ENCODE measurements at regions not wholly inside any gene's neighbourhood (a gene's known extent, or its start where the extent isn't known, plus 50 kb on each side); places are given as distances from the start of the nearest gene placed in this dataset.
"Not testable (repeated sequence)": the region's sequence is repeated elsewhere in the genome, so short reads cannot be mapped to it uniquely, and the experiment has no call there.

DNA sequence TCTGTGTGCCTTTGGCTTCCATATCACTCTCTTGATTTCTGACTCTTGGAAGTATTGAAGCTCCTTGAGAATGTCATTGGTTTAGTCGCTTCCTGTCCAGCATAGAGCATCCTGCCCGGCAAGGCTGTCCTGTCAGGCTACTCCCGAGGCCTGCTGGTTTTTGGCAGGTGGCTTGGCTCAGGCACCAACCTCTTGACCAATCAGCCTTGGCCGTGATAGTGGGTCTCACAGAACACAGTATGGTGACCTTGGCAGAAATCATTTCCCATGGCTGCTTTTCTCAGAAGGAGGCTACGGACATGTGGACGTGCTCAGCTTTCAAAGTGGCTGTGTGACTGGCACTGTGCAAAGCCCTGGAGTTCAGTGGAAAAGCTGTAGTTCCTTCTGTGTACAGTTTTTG lies 516.9 kb downstream of the REEP3 start:
- no peak for DNase-seq

DNA sequence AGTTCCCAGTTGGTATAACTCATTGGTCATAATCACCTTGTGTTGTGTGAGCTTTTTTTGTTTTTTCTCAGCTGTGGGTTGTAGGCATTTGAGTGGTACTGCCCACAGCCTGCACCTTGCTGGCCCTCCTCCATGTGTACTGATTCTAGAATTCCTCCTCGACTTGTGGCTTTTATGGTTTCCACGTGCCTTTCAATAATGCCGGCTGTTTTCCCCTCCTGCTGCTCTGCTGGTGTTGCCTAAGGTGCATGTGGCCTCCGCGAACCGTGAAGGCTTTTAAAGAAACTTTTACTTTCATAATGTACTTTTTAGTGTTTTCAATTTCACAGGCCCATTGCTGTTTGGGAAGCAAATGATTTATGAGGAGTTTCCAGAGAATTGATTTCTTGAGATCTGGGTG lies 518.0 kb downstream of the REEP3 start:
- no peak for DNase-seq

DNA sequence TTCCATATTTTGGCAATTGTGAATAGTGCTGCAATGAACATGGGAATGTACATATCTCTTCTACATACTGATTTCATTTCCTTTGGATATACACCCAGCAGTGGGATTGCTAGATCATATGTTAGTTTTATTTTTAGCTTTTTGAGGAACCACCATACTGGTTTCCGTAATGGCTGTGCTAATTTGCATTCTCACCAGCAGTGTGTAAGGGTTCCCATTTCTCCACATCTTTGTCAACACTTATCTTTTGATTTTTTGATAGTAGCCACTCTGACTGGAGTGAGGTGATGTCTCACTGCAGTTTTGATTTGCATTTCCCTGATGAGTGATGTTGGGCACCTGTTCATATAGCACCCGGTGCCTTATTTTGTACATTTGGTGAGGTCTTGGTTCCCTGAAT lies 519.6 kb downstream of the REEP3 start:
- DNase-seq, result no peak

DNA sequence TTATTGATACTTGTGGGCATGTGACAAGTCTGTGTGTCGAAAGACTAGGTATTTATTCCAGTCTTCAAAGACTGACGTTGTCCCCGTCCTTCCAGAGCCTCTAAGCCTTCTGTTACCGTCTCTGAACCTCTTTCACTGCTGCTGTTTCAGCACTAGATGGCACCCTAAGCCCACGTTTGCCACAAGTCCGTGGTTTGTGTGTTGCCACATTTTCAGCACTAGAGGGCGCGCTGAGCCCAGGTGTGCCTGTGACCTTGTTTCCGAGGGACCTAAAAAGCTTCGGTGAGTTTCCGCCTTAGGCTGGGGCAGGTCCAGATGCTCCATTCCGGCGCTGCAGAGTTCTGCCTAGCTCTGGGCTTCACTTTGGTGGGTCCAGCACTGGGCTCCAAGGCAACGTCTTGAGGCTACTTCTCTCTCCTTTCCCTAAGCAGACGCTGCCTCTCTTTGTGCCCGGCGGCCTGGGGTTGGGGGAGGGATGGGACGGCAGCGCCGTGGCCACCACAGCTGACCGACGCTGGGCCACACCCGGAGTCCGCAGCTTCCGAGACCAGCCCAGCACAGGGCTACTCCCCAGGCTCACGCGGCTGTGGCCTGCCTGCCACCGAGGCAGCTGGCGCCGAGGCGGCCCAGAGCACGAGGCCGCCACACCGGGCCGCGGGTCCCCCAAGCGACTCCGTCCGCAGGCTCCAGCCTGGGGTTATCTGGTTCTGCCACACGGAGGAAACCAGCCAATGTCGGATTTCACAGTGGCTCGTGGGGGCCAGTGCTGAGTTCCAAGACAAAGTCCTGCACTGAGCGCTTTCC lies 520.2 kb downstream of the REEP3 start:
- peak; percentile 24 for DNase-seq

DNA sequence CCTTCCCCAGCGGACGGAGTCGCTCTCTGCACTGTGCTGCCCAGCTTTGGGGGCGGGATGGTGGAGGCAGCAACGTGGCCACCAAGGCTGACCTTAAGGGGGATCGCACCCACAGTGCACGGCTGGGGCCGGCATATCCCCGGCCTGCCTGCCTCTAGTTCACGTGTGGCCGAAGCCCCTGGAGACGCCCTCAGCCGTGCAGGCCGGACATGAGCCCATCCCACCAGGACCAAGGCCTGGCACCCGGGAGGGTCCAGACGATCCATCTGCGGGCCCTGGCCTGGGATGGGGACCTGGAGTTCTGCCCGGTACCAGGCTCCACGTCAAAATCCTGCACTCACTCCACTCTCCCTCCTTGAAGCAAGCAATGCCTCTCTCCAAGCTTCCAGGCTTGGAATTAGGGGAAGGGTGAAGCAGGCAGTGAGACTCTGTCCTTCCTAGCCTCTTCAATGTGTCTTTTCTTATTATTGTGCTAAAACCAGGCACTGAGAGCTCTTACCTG lies 520.8 kb downstream of the REEP3 start:
- no peak for DNase-seq

DNA sequence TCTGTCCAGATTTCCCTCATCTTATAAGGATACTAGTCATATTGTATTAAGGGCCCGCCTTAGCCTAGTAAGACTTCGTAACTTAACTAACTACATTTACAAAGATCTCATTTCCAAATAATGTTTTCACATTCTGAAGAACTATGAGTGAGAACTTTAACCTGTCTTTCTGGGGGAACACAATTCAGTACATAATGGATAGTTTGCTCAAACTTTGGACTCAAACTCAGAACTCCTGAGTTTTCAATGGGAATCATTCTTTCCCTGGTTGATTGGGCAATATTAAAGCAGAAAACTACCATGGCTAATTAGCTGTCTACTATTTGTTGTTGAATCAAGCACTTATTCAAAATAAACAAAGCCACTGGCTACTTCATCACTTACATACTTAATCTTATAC lies 522.9 kb downstream of the REEP3 start:
- no peak for DNase-seq

DNA sequence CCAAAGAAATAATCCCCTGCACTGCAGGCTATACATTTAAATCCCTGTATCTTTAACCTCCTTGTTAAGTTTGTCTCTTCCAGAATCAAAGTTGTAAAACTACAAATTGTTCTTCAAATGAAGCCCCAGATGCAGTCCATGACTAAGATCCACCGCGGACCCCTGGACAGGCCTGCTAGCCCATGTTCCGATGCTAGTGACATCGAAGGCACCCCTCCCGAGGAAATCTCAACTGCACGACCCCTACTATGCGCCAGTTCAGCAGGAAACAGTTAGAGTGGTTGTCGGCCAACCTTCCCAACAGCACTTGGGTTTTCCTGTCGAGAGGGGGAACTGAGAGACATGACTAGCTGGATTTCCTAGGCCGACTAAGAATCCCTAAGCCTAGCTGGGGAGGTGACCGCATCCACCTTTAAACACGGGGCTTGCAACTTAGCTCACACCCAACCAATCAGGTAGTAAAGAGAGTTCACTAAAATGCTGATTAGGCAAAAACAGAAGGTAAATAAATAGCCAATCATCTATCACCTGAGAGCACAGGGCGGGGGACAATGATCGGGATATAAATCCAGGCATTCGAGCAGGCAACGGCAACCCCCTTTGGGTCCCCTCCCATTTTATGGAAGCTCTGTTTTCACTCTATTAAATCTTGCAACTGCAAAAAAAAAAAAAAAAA lies 523.9 kb downstream of the REEP3 start:
- not testable (repeated sequence) for DNase-seq

DNA sequence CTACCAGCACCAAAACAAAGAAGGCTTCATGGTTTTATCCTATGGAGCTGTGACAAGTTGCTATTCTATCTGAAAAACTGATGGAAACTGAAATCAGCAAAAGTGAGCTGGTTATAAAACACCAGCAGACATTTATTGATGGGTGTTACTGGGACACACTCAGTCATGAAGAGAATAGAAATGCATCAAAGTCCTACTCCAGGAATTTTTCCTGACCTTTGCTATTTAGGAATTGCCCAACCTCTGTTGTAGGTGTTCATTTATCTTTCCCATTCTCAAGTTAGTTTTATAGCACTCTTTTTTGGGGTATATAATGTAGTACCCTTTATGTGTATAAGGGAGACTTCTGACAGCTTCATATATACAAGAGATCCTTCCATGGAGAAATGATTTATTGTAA lies 533.2 kb downstream of the REEP3 start:
- DNase-seq, result no peak

DNA sequence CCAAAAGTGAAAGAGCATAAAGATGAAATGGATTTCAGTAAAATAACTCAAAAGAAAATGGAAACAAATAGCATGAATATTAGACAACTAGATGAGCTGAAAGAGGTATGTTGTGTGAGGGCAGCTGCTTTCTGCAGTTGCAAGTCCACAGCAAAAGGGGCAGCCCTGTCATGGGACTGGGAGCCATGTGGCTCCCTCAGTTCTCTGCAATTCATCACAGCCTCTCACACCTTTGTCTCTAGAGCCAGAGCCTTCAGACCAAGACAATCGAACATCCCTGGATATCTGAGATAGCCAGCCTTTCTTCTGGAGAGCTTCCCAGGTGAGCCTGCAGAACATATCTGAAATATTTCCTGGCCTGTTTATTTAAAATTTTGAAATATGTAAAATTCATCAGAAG lies 538.7 kb downstream of the REEP3 start:
- no peak for DNase-seq

DNA sequence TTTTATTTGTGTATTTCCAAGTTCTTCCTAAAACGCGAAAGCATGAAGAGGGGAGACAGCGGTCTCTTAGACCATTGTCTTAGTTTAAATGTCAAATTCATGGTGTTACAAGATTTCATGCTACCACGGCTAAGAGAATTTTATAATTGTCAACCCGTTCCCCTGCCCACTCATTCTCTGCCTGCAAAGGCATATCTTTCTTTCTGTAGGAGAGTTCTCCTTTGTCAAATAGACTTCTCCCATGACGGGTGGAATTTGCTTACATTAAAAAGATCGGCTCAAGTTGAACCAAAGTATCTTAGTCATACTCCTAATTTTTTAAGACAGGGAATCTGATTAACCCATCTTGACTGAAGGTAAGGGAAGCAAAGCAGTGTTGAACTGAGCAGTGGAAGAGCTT lies 539.2 kb downstream of the REEP3 start:
- DNase-seq, result no peak

DNA sequence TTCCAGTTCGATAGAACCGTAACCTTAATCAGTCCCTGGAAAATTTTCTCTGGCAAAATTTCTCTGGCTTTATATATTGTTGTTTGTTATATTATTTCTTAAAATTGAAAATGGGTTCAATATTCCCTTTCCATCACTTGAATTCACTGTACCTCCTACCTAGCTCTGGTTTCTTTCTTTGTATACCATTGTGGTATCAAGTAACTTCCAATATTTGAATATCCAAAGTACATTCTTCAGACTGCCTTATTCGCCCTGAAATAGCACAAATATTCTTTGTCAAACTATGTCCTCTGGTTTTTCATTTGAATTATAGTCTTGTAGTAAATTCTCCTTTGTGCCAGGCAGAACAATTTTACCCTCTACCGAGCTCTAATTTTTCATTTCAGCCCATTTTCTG lies 541.6 kb downstream of the REEP3 start:
- DNase-seq, result no peak

DNA sequence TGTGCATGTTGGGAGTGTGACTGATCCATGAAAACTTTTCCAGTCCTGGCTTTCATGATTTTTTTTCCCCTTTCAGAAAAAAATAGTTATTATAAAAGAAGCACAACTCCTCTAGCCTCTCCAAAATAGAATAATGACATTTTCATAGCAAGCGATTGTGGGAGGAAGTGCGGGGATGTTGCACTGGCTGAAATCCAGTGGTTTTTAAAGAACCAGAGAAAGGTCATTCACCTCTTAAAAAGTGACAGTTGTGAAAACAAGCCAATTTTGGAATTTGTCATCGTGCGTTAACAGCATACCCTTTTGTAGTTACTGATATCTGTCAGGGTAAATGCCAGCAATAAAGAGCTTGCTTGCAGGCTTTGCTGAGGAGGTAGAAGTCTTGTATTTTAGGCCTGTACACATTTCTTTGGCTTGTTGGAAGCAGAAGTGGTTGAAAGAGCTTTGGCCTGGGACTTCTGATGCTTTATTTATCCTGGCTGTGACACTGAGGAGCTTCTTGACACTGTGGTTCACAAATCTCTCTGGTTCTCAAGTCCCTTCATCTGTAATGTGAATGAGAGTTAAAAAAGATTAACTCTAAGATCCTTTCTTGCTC lies 545.9 kb downstream of the REEP3 start:
- DNase-seq, result no peak

DNA sequence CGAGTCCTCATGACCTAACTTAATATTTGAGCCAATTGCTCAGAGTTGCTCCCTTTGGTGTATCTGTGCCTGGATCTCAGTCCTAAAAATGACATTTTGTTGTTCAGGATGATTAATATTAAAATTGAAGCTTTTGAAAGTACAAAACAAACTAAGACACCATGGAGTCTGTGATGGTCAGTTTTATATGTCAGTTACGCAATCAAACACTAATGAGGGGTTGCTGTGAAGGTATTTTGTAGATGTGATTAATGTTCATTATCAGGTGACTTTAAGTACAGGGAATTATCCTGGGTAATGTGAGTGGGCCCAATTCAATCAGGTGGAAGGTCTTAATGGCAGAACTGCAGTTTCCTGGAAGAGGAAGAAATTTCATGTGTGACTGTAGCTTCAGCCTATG lies 546.7 kb downstream of the REEP3 start:
- DNase-seq, result no peak

DNA sequence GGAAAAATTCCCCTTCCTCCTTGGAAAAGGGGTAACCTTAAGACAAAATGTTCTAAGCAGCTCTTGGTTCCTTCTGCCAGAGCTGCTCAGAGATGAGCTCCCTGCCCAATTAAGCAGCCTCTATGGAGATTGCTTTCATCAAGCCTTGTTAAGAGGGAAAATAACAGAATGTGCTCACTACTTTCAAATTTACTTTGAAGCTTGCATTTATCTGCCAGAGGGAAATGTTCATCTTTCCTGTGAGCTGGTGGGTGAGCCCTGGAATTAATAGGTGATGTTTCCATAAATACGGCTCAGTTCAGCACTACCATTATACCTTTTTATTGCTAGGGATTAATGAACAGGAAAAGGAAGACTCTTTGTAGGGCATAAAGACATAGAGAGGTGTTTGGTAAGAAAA lies 549.0 kb downstream of the REEP3 start:
- no peak for DNase-seq

DNA sequence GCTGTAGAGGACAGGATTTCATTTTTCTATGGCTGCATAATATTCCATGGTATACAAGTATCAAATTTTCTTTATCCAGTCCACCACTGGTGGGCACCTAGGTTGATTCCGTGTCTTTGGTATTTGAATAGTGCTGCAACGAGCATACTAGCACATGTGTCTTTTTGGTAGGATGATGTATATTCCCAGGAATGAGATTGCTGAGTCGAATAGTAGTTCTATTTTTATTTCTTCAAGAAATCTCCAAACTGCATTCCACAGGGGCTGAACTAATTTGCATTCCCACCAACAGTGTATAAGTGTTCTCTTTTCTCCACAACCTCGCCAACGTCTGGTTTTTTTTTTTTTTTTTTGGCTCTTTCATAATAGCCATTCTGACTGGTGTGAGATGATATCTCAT lies 550.0 kb downstream of the REEP3 start:
- DNase-seq, result no peak

DNA sequence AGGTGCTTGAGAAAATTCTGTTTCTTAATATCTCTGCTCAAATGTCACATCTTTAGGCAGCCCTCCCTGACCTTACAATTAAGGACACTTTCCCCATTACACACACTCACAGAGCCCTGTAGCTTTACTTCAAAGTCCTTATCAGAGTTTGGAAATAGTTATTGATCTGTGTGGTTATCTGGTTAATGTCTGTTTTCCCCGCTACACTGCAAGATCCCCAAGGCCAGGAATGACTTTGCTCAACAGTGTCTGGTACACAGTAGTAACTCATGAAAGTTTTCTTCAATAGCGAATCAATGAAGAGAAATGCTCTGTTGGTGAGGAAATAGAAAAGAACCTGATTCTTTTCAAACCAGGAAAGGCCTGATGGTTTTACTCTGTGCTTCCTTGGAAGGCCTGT lies 554.4 kb downstream of the REEP3 start:
- no peak for DNase-seq

DNA sequence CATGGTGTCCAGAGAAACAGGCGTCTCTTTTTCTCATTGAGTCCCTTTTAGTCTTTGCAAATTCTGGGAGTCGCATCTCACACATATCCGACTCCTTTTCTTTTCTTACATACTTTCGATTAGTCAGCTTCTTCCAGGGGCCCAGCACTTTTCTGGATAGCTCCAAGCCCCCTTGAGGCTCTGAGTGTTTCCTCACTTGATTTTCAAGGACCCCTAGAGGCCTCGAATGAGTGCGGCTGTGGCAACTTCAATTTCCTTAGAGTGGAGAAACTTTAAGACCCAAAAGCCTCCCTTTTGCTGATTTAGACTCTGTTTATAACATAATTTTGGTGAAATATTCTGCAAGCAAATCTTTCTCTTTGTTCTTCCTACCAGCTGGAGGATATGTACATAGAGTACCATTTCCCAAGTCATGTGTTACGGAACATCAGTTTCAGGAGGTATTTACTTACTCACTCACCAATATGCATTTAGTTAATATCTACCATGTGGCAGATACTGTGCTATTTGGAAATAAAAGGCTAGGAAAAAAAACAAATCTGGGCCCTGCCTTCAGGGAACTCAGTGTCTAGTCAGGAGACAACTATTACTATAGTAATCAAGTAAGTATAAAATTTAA lies 555.2 kb downstream of the REEP3 start:
- no peak for DNase-seq

DNA sequence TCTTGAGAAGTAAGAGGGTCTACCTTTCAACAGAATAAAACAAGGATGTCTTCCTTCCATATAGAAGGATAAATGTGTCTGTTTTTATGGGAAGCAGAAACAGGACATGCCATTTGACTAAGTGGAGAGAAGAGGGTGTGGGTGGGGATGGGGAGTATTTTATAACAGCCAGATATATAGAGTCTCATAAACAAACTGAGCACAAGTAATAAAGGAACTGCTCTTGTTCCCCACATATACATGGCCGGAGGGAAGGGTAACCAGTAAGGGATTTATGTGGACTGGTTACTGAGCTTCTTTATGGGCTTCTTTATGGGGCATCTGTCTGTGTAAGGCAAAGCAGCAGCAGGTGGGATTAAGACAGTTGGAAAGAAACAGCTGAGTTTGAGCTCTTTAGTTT lies 558.1 kb downstream of the REEP3 start:
- DNase-seq, result no peak

DNA sequence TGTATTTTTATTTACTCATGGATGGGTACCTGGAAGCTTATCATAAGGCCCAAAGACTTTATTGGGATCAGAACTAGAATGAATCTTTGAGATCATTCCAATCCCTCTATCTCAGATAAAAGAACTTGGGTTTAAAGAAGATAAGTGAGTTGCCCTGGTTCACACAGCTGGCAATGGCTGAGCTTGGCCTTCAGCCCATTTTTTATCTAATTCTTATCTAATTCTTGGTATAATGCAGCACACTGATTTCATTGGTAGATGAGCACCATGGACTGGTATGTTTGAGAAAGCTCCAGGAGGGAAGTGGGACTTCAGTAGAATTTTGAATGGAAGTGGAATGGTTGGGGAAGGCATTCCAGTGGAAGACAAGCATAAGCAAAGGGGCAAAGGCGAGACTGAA lies 558.9 kb downstream of the REEP3 start:
- no peak for DNase-seq

DNA sequence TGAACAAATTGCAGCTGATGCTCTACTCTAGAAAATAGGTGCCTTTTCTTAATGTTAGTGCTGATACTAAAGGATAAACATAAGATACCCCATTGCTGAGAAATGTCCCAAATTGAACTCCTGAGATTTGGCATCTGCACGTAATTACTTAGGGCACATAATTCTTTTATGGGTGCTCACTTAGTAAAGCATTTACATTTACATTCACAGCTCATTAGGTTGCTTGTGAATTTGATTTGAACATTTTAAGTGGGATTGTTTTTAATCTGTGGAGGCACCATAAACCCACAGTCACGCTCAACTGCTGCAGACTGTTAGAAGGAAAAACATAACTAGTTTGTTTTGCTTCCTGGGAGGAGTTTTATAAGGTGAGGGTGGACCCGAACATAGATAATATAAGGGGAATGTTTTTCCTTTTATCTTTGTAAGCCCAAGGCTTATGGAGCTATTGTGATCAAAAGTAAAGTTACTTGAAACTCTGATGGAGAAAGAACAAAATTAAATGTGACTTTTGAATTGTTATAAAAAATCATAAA lies 560.8 kb downstream of the REEP3 start:
- DNase-seq, result no peak

DNA sequence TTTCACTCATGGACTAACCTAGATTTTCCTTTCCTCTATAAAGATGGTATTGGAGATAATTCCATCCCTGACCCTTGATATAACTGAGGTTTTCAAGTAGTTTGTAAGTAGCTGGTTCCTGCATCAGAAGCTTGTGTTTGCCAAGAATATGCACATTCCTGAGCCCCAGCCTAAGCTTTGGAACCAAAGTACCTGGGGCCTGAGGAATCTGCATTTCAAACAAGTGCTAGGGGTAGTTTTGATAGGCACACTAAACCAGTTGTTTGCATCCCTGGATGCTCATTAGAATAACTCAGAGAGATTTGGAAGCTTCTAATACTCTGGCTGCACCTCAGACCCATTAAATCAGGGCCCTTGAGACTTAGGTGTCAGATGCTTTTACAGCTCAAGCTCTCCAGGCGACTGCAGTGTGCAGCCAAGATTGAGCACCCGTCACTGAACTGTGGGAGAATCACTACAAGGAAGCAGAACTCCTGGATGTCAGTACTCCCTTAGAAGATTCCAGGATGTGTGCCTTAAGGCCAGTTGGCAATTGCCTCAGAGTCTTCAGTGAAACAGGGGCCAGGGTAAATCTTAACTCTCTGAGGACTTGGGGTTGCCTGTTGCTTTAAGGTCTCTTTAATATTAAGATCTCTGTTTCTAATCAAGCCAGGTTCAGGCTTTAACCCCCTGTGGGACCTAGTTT lies 565.0 kb downstream of the REEP3 start:
- DNase-seq, result no peak

DNA sequence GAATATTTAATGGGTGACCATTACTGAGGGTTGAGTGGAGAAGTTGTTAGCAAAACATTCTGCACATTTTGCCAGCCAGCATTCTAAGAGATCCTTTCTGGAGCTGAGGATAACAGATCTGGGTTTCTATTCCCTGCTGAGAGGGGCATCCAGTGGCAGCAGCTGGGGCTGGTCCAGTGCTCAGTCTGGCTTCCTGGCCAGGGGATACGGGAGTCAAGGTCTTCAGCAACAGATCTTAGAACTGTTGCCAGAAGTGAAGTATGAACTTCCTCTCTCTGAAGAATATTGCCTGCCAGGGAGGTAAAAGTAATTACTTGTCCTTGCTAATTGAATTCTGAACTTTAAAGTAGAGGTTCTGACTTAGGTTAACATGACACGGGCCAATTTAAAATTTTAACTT lies 568.4 kb downstream of the REEP3 start:
- no peak for DNase-seq

DNA sequence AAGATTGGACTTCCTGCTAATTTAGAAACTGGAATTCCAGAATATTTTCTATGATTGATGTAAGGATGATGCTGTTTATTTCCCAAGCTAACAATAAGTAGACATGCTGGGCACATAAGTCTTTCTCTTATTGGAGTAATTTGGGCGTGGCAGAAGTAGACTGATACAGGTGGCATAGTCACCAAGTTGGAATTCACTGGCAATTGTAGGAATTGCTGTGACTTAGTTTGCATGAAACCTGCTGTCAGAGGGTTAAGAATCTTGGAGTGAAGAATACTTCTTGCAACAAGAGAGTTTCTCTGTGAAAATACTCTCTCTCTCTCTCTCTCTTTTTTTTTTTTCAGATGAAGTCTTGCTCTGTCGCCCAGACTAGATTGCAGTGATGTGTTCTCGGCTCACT lies 569.7 kb downstream of the REEP3 start:
- DNase-seq, result no peak

Data from amniotic stem cell (primary cell).